NCI-H1417 (cell line): ENCODE measurements at regions not wholly inside any gene's neighbourhood (a gene's known extent, or its start where the extent isn't known, plus 50 kb on each side); places are given as distances from the start of the nearest gene placed in this dataset.
A peak's percentile ranks its signal among the peaks of the same experiment; 100 is the strongest.
"Not testable (repeated sequence)": the region's sequence is repeated elsewhere in the genome, so short reads cannot be mapped to it uniquely, and the experiment has no call there.

ENCODE experiments used
- DNase-seq, 3 experiments: peaks; one replicate each; lab custom pipeline; 2025; lab: John Stamatoyannopoulos, UW

GRCh38 chr4:28469387-28469786 is 1608.7 kb downstream of the STIM2 start:
- no peak for DNase-seq

- DNase-seq: no peak
Measured at GRCh38 chr4:28469886-28470285, 1609.2 kb downstream of the STIM2 start.

GRCh38 chr4:28475381-28475780 is 1614.7 kb downstream of the STIM2 start:
- no peak for DNase-seq

- DNase-seq: no peak
Measured at GRCh38 chr4:28479666-28480065, 1619.0 kb downstream of the STIM2 start.

GRCh38 chr4:28481565-28481964 is 1620.9 kb downstream of the STIM2 start:
- peak in 2 of 3 experiments; percentile 20 to 66 for DNase-seq

GRCh38 chr4:28482580-28483270 is 1622.1 kb downstream of the STIM2 start:
- no peak for DNase-seq

- DNase-seq: no peak
Measured at GRCh38 chr4:28488021-28488420, 1627.4 kb downstream of the STIM2 start.

- no peak for DNase-seq
Measured at GRCh38 chr4:28490669-28491068, 1630.0 kb downstream of the STIM2 start.

- no peak for DNase-seq
Measured at GRCh38 chr4:28505064-28505463, 1644.4 kb downstream of the STIM2 start.

GRCh38 chr4:28508636-28509035 is 1648.0 kb downstream of the STIM2 start:
- DNase-seq: no peak

- not testable (repeated sequence) for DNase-seq
Measured at GRCh38 chr4:28514766-28515165, 1654.1 kb downstream of the STIM2 start.

GRCh38 chr4:28518561-28519165 is 1658.0 kb downstream of the STIM2 start:
- DNase-seq: no peak

- peak in 2 of 3 experiments; percentile 1 to 36 for DNase-seq
Measured at GRCh38 chr4:28523681-28524190, 1663.1 kb downstream of the STIM2 start.

- DNase-seq: no peak
Measured at GRCh38 chr4:28536124-28536523, 1675.5 kb downstream of the STIM2 start.

- no peak for DNase-seq
Measured at GRCh38 chr4:28545986-28546385, 1685.3 kb downstream of the STIM2 start.

- DNase-seq: no peak
Measured at GRCh38 chr4:28548136-28548535, 1687.5 kb downstream of the STIM2 start.

GRCh38 chr4:28548594-28548993 is 1688.0 kb downstream of the STIM2 start:
- no peak for DNase-seq

- no peak for DNase-seq
Measured at GRCh38 chr4:28555866-28556265, 1695.2 kb downstream of the STIM2 start.

- no peak for DNase-seq
Measured at GRCh38 chr4:28557755-28558154, 1697.1 kb downstream of the STIM2 start.

GRCh38 chr4:28558895-28559294 is 1698.3 kb downstream of the STIM2 start:
- no peak for DNase-seq

GRCh38 chr4:28562913-28563312 is 1702.3 kb downstream of the STIM2 start:
- peak in 1 of 3 experiments; percentile 2 for DNase-seq

- DNase-seq: no peak
Measured at GRCh38 chr4:28565396-28565795, 1704.8 kb downstream of the STIM2 start.

GRCh38 chr4:28600958-28601357 is 1740.3 kb downstream of the STIM2 start:
- DNase-seq: no peak

- no peak for DNase-seq
Measured at GRCh38 chr4:28621591-28621990, 1761.0 kb downstream of the STIM2 start.
